Aorta (tissue), 5 donors: ENCODE measurements at regions not wholly inside any gene's neighbourhood (a gene's known extent, or its start where the extent isn't known, plus 50 kb on each side); places are given as distances from the start of the nearest gene placed in this dataset.
"Not testable (repeated sequence)": the region's sequence is repeated elsewhere in the genome, so short reads cannot be mapped to it uniquely, and the experiment has no call there.

Experiments used
- ATAC-seq: fragments of 200-7000 bp; cut with Tn5 transposase; one replicate; pipeline ENCODE4 v1.9.1; 2022; ENCODE audit warnings: moderate library complexity; ENCODE audit not compliant: low FRiP score
- DNase-seq, 2 donors: peaks; one replicate each; pipeline ENCODE4 v3.0.0-alpha.2; 2020
- H3K27ac ChIP-seq, 2 donors: one replicate each; pipeline ENCODE4 v1.5.1; 2013; ENCODE audit warnings: low read length in 2 of 2, mild to moderate bottlenecking in 2 of 2, moderate library complexity in 2 of 2, control low read depth in 1 of 2, inconsistent platforms in 1 of 2, low read depth in 1 of 2
- H3K27me3 ChIP-seq, 2 donors: one replicate each; pipeline ENCODE4 v1.6.1; 2013; ENCODE audit warnings: control low read depth in 1 of 2, low read length in 1 of 2, mild to moderate bottlenecking in 1 of 2, moderate library complexity in 1 of 2; ENCODE audit not compliant: insufficient read depth in 2 of 2, control insufficient read depth in 1 of 2
- H3K36me3 ChIP-seq, 2 donors: one replicate each; pipeline ENCODE4 v1.6.1; 2013; ENCODE audit warnings: control low read depth in 1 of 2, low read length in 1 of 2, mild to moderate bottlenecking in 1 of 2; ENCODE audit not compliant: insufficient read depth in 2 of 2, control insufficient read depth in 1 of 2
- H3K4me1 ChIP-seq, 2 donors: one replicate each; pipeline ENCODE4 v1.6.1; 2013; ENCODE audit warnings: low read length in 2 of 2, control low read depth in 1 of 2, mild to moderate bottlenecking in 1 of 2, moderate library complexity in 1 of 2; ENCODE audit not compliant: insufficient read depth in 2 of 2, control insufficient read depth in 1 of 2
- H3K4me3 ChIP-seq, 2 donors: one replicate each; pipeline ENCODE4 v1.5.1; 2013; ENCODE audit warnings: low read length in 2 of 2, control low read depth in 1 of 2, mild to moderate bottlenecking in 1 of 2
- H3K9me3 ChIP-seq: one replicate; pipeline ENCODE4 v1.6.1; 2013; ENCODE audit warnings: mild to moderate bottlenecking, low read length; ENCODE audit not compliant: control insufficient read depth
- WGBS, 2 donors: extraction: QIAGEN DNeasy Blood & Tissue Kit; methylation state at CpG; one replicate each; pipeline ENCODE4 v1.1.7; 2013; 5-methylcytosine and 5-hydroxymethylcytosine counted together
- intact Hi-C, 2 donors: fragments of 100-400 bp; cut with DNase I; formaldehyde crosslinking; loops; one replicate each; pipeline versions ENCODE4 v1.14.2 to v1.15.0; 2022
- donor health status: healthy with polysubstance abuse.
- donor health status: Bipolar disorder and iron deficiency.
- donor health status: DM: no; HTN: no; CAD: no.
- donor health status: DM: no; HTN: no; CAD: no.
- donor health status: DM: yes; HTN: yes; CAD: no.

- intact Hi-C loops: no loop called here
- Histone ChIP-seq H3K27ac (no peak overlapping the region), H3K4me3 (no peak overlapping the region), H3K9me3 (no peaks in the 10 kb centered on the region), H3K4me1 (no peaks in the 10 kb centered on the region), H3K27me3 (no peaks in the 10 kb centered on the region), H3K36me3 (no peaks in the 10 kb centered on the region)
- DNase-seq: no peak
- no peak for ATAC-seq
- 8 to 10% methylated on average over 1 of the region's 1 CpG for WGBS, 2 donors
Observed at GRCh38 chr5:44952376-44952775, 143.6 kb downstream of the MRPS30 start.

GRCh38 chr5:44953078-44953477 lies 144.3 kb downstream of the MRPS30 start:
- Histone ChIP-seq H3K36me3 (no peaks in the 10 kb centered on the region), H3K27me3 (no peaks in the 10 kb centered on the region), H3K27ac (no peak overlapping the region), H3K4me3 (no peak overlapping the region), H3K4me1 (no peaks in the 10 kb centered on the region), H3K9me3 (no peaks in the 10 kb centered on the region)
- 73 to 76% methylated on average over 2 of the region's 2 CpGs for WGBS, 2 donors
- intact Hi-C loops: no loop called here
- ATAC-seq (no peak), DNase-seq (no peak)

- H3K27ac ChIP-seq, ATAC-seq, H3K36me3 ChIP-seq, H3K27me3 ChIP-seq, H3K4me1 ChIP-seq, intact Hi-C loops, H3K9me3 ChIP-seq, H3K4me3 ChIP-seq, DNase-seq: not testable (repeated sequence)
- 80 to 85% methylated on average over 6 of the region's 6 CpGs for WGBS, 2 donors
Observed at GRCh38 chr5:44958943-44959454, 150.3 kb downstream of the MRPS30 start.

GRCh38 chr5:44969825-44970224 lies 161.1 kb downstream of the MRPS30 start:
- H3K36me3 ChIP-seq: no peaks in the 10 kb centered on the region
- peaks cover 1% of the 10 kb centered on the region for H3K9me3 ChIP-seq
- no peaks in the 10 kb centered on the region for H3K4me1 ChIP-seq
- DNase-seq: no peak
- H3K27me3 ChIP-seq: no peaks in the 10 kb centered on the region
- H3K4me3 ChIP-seq: no peak overlapping the region
- intact Hi-C loops: no loop called here
- 79 to 84% methylated on average over 4 of the region's 4 CpGs for WGBS, 2 donors
- no peak for ATAC-seq
- H3K27ac ChIP-seq: no peak overlapping the region

GRCh38 chr5:44970963-44971362 lies 162.2 kb downstream of the MRPS30 start:
- DNase-seq, H3K27ac ChIP-seq, intact Hi-C loops, H3K9me3 ChIP-seq, H3K4me3 ChIP-seq, H3K27me3 ChIP-seq, H3K4me1 ChIP-seq, H3K36me3 ChIP-seq, ATAC-seq: not testable (repeated sequence)
- WGBS, 2 donors: 78 to 88% methylated on average over 2 of the region's 2 CpGs

- peaks cover 4% of the 10 kb centered on the region for H3K9me3 ChIP-seq
- no peak for DNase-seq
- peak; percentile 15 for ATAC-seq
- intact Hi-C loops: no loop called here
- H3K36me3 ChIP-seq: no peaks in the 10 kb centered on the region
- H3K4me1 ChIP-seq: no peaks in the 10 kb centered on the region
- H3K27me3 ChIP-seq: no peaks in the 10 kb centered on the region
- no peak overlapping the region for H3K4me3 ChIP-seq
- 91% methylated on average over 19 of the region's 19 CpGs for WGBS, 2 donors
- H3K27ac ChIP-seq: no peak overlapping the region
Observed at GRCh38 chr5:44974813-44975212, 166.1 kb downstream of the MRPS30 start.

GRCh38 chr5:44981708-44982107 lies 173.0 kb downstream of the MRPS30 start:
- H3K27me3 ChIP-seq: no peaks in the 10 kb centered on the region
- H3K9me3 ChIP-seq: peaks cover 2% of the 10 kb centered on the region
- DNase-seq (no peak), ATAC-seq (no peak)
- intact Hi-C loops: no loop called here
- H3K4me3 ChIP-seq: no peak overlapping the region
- H3K4me1 ChIP-seq: no peaks in the 10 kb centered on the region
- H3K36me3 ChIP-seq: no peaks in the 10 kb centered on the region
- no peak overlapping the region for H3K27ac ChIP-seq
- 79 to 83% methylated on average over 3 of the region's 3 CpGs for WGBS, 2 donors

- H3K4me1 ChIP-seq: no peaks in the 10 kb centered on the region
- H3K27ac ChIP-seq: no peak overlapping the region
- peak overlapping the region in 1 of 2 donors; percentile 3 for H3K4me3 ChIP-seq
- no peaks in the 10 kb centered on the region for H3K27me3 ChIP-seq
- DNase-seq (no peak), ATAC-seq (no peak)
- no peaks in the 10 kb centered on the region for H3K36me3 ChIP-seq
- H3K9me3 ChIP-seq: peaks cover 2% of the 10 kb centered on the region
- intact Hi-C loops: no loop called here
Observed at GRCh38 chr5:44983006-44983405, 174.3 kb downstream of the MRPS30 start.

- no peaks in the 10 kb centered on the region for H3K4me1 ChIP-seq
- no peak overlapping the region for H3K4me3 ChIP-seq
- no peaks in the 10 kb centered on the region for H3K36me3 ChIP-seq
- ATAC-seq: no peak
- intact Hi-C loops: no loop called here
- DNase-seq: no peak
- H3K27ac ChIP-seq: no peak overlapping the region
- H3K27me3 ChIP-seq: no peaks in the 10 kb centered on the region
- peaks cover 2% of the 10 kb centered on the region for H3K9me3 ChIP-seq
Observed at GRCh38 chr5:44987026-44987425, 178.3 kb downstream of the MRPS30 start.
